Renal cortical epithelial cell (primary cell): ENCODE measurements at regions not wholly inside any gene's neighbourhood (a gene's known extent, or its start where the extent isn't known, plus 50 kb on each side); places are given as distances from the start of the nearest gene placed in this dataset.
"Not testable (repeated sequence)": the region's sequence is repeated elsewhere in the genome, so short reads cannot be mapped to it uniquely, and the experiment has no call there.

ENCODE experiments used
- DNase-seq: peaks from one replicate; pipeline ENCODE4 v3.0.0-alpha.2; 2011; ENCODE audit warnings: low read depth

DNA sequence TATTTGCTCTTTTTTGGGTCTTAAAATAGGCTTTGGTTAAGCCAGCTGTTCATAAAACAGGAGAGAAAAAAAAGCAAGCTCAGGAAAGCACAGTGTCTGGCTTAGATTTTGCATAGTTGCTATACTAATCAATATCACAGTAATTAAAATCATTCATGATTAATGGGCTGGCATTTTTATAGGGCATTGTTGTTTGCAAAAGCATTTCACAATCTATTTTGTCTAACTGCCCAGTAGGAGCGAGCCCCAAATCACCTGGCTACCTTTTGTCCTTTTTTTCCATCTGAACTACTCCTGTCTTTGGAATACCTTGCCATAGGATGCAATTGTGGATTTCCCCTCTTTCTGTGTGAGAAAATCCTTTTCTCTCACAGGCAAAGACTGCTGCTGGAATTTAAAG is 619.8 kb downstream of the JRKL start:
- no peak for DNase-seq

DNA sequence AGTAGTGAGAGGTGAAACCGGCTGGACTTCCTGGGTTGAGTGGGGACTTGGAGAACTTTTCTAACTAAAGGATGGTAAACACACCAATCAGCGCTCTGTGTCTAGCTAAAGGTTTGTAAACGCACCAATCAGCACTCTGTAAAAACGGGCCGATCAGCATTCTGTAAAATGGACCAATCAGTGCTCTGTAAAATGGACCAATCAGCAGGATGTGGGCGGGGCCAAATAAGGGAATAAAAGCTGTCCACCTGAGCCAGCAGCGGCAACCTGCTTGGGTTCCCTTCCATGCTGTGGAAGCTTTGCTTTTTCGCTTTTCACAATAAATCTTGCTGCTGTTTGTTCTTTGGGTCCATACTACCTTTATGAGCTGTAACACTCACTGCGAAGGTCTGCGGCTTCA is 621.2 kb downstream of the JRKL start:
- DNase-seq = not testable (repeated sequence)

- DNase-seq = no peak
Measured at GRCh38 chr11:97015327-97015726, 625.5 kb downstream of the JRKL start.

GRCh38 chr11:97019305-97019704 is 629.5 kb downstream of the JRKL start:
- no peak for DNase-seq

GRCh38 chr11:97019754-97020153 is 629.9 kb downstream of the JRKL start:
- no peak for DNase-seq

DNA sequence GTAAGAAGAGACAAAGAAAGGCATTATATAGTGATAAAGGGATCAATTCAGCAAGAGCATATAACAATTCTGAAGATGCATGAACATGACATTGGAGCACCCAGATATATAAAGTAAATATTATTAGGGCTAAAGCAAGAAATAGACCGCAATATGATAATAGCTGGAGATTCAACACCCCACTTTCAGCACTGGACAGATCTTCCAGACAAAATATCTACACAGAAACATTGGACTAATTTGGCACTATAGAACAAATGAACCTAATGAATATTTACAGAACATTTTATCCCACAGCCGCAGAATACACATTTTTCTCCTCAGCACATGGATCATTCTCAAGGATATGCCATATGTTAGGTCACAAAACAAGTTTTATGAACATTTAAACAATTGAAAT is 633.1 kb downstream of the JRKL start:
- no peak for DNase-seq

- DNase-seq = no peak
Measured at GRCh38 chr11:97028836-97029406, 639.1 kb downstream of the JRKL start.

GRCh38 chr11:97033178-97033577 is 643.4 kb downstream of the JRKL start:
- DNase-seq = no peak

DNA sequence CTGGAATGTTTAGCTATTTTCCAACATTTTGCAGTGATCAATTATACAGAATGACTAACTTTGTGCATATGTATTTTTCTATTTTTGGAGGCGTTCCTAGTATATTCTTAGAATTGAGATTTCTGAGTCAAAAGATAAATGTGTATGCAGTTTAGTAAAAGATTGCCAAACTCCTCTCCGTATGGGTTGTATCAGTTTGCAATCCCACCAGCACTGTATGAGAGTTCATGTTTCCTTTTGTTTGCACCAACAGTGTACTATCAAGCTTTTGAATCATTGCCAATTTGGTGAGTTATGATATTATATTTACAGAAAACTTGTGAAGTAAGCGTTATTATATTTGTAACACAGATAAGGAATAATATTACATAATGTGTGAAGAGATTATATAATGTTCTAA is 658.7 kb downstream of the JRKL start:
- DNase-seq = no peak

- no peak for DNase-seq
Measured at GRCh38 chr11:97060184-97060583, 670.4 kb downstream of the JRKL start.

DNA sequence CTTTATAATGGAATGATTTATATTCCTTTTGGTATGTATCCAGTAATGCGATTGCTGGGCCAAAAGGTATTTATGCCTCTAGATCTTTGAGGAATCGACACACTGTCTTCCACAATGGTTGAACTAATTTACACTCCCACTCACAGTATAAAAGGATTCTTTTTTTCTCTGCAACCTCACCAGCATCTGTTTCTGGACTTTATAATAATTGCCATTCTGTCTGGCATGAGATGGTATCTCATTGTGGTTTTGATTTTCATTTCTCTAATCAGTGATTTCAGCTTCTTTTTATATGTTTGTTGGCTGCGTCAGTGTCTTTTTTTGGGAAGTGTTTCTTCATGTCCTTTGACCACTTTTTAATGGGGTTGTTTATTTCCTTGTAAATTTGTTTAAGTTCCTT is 679.3 kb downstream of the JRKL start:
- no peak for DNase-seq

DNA sequence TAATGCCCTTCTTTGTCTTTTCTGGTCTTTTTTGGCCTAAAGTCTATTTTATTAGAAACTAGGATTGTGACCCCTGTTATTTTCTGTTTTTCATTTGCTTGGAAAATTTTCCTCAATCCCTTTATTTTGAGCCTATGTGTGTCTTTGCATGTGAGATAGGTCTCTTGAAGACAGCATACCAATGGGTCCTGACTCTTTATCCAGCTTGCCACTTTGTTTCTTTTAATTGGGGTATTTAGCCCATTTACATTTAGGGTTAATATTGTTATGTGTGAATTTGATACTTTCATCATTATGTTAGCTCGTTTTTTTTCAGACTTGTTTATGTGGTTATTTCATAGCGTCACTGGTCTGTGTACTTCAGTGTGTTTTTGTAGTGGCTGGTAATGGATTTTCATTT is 682.6 kb downstream of the JRKL start:
- DNase-seq = no peak

- not testable (repeated sequence) for DNase-seq
Measured at GRCh38 chr11:97076666-97077065, 686.9 kb downstream of the JRKL start.

- no peak for DNase-seq
Measured at GRCh38 chr11:97078443-97078842, 688.6 kb downstream of the JRKL start.

GRCh38 chr11:97079244-97079643 is 689.4 kb downstream of the JRKL start:
- DNase-seq = no peak

DNA sequence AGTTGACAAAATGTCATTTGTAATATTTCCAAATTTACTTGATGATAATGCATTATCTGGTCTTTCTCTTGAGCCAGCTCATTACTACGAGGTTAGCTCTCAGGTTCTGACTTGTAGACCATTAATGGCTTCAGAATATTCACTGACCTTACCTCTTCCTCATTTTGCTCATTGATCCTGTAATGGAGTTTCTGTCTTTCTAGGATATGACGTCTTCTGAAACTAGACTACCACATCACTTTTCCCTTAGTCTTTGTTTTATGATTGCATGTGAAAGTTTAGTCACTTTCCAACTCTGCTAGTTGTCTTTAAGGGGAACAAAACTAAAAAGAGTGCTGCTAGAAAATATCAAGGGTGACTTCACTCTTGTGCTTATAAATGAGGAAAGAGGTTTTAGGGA is 697.6 kb downstream of the JRKL start:
- no peak for DNase-seq

- DNase-seq = no peak
Measured at GRCh38 chr11:97092823-97093222, 703.0 kb downstream of the JRKL start.

GRCh38 chr11:97102180-97102579 is 712.4 kb downstream of the JRKL start:
- not testable (repeated sequence) for DNase-seq

GRCh38 chr11:97107604-97108003 is 717.8 kb downstream of the JRKL start:
- DNase-seq = no peak

DNA sequence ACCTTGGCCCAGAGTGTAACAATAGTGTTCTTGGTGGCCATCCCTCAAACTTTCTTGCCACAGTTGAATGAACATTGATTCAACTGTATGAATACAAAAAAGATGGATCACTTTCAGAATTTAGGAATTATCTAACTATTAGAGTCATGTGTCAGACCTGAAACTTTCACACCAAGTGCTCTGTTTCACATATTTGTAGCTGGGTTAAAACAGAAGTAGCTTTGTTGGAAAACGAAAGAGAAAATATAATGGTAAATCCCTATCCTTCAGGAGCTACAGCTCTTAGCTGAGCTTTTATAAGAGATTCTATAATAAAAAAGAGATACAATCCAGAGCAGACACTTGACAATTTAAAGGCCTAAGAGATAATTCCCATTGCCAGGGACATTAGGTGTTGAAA is 719.3 kb downstream of the JRKL start:
- no peak for DNase-seq

- DNase-seq = no peak
Measured at GRCh38 chr11:97110376-97110775, 720.6 kb downstream of the JRKL start.

- no peak for DNase-seq
Measured at GRCh38 chr11:97111559-97111958, 721.7 kb downstream of the JRKL start.

- no peak for DNase-seq
Measured at GRCh38 chr11:97118614-97119200, 728.9 kb downstream of the JRKL start.

GRCh38 chr11:97123237-97123636 is 733.4 kb downstream of the JRKL start:
- DNase-seq = no peak
